Activated CD4-positive, alpha-beta T cell treated with anti-CD3 and anti-CD28 coated beads, Interleukin-10, Interleukin-2, amounts not matched to agents 100 ng/mL and 50 ng/mL, durations not matched to agents 16 hours and 8 hours (primary cell): ENCODE measurements at regions not wholly inside any gene's neighbourhood (a gene's known extent, or its start where the extent isn't known, plus 50 kb on each side); places are given as distances from the start of the nearest gene placed in this dataset.
"Not testable (repeated sequence)": the region's sequence is repeated elsewhere in the genome, so short reads cannot be mapped to it uniquely, and the experiment has no call there.

Experiments used
- DNase-seq: peaks from one replicate; pipeline ENCODE4 v3.0.0-alpha.2; 2020

- no peak for DNase-seq
Observed at GRCh38 chr4:131192318-131192717, 1956.8 kb upstream of the PCDH10 start.

GRCh38 chr4:131207589-131207988 is 1941.5 kb upstream of the PCDH10 start:
- DNase-seq: no peak

- DNase-seq: no peak
Observed at GRCh38 chr4:131248314-131248713, 1900.8 kb upstream of the PCDH10 start.

GRCh38 chr4:131251321-131251720 is 1897.8 kb upstream of the PCDH10 start:
- no peak for DNase-seq

- DNase-seq: no peak
Observed at GRCh38 chr4:131257241-131257640, 1891.9 kb upstream of the PCDH10 start.

- no peak for DNase-seq
Observed at GRCh38 chr4:131258361-131258760, 1890.7 kb upstream of the PCDH10 start.

GRCh38 chr4:131288441-131288840 is 1860.7 kb upstream of the PCDH10 start:
- no peak for DNase-seq

- no peak for DNase-seq
Observed at GRCh38 chr4:131296192-131296591, 1852.9 kb upstream of the PCDH10 start.

- DNase-seq: no peak
Observed at GRCh38 chr4:131302108-131302507, 1847.0 kb upstream of the PCDH10 start.

GRCh38 chr4:131304686-131305085 is 1844.4 kb upstream of the PCDH10 start:
- no peak for DNase-seq

GRCh38 chr4:131309628-131310027 is 1839.5 kb upstream of the PCDH10 start:
- no peak for DNase-seq

GRCh38 chr4:131316086-131316485 is 1833.0 kb upstream of the PCDH10 start:
- DNase-seq: no peak

GRCh38 chr4:131337936-131338335 is 1811.2 kb upstream of the PCDH10 start:
- DNase-seq: no peak

- no peak for DNase-seq
Observed at GRCh38 chr4:131339137-131339536, 1810.0 kb upstream of the PCDH10 start.

- DNase-seq: no peak
Observed at GRCh38 chr4:131344761-131345160, 1804.3 kb upstream of the PCDH10 start.

GRCh38 chr4:131347816-131348215 is 1801.3 kb upstream of the PCDH10 start:
- DNase-seq: no peak

GRCh38 chr4:131348263-131348662 is 1800.8 kb upstream of the PCDH10 start:
- no peak for DNase-seq

GRCh38 chr4:131352371-131352770 is 1796.7 kb upstream of the PCDH10 start:
- not testable (repeated sequence) for DNase-seq

GRCh38 chr4:131366714-131367113 is 1782.4 kb upstream of the PCDH10 start:
- no peak for DNase-seq

GRCh38 chr4:131367441-131367840 is 1781.7 kb upstream of the PCDH10 start:
- no peak for DNase-seq

GRCh38 chr4:131370846-131371245 is 1778.2 kb upstream of the PCDH10 start:
- DNase-seq: no peak

- DNase-seq: no peak
Observed at GRCh38 chr4:131381055-131381454, 1768.0 kb upstream of the PCDH10 start.

- no peak for DNase-seq
Observed at GRCh38 chr4:131382839-131383238, 1766.3 kb upstream of the PCDH10 start.

- no peak for DNase-seq
Observed at GRCh38 chr4:131388277-131388676, 1760.8 kb upstream of the PCDH10 start.

- no peak for DNase-seq
Observed at GRCh38 chr4:131408102-131408501, 1741.0 kb upstream of the PCDH10 start.

- no peak for DNase-seq
Observed at GRCh38 chr4:131411393-131411792, 1737.7 kb upstream of the PCDH10 start.
